Suppressor macrophage treated with lipopolysaccharide for 4 hours (primary cell): ENCODE measurements at regions not wholly inside any gene's neighbourhood (a gene's known extent, or its start where the extent isn't known, plus 50 kb on each side); places are given as distances from the start of the nearest gene placed in this dataset.

Source experiments
- DNase-seq: peaks from one replicate; pipeline ENCODE4 v3.0.0-alpha.2; 2020

- DNase-seq = no peak
Measured at GRCh38 chr4:95998311-95998710, 158.4 kb downstream of the PDHA2 start.

- no peak for DNase-seq
Measured at GRCh38 chr4:96003951-96004740, 164.3 kb downstream of the PDHA2 start.

GRCh38 chr4:96009427-96010119, 169.7 kb downstream of the PDHA2 start:
- no peak for DNase-seq

DNA sequence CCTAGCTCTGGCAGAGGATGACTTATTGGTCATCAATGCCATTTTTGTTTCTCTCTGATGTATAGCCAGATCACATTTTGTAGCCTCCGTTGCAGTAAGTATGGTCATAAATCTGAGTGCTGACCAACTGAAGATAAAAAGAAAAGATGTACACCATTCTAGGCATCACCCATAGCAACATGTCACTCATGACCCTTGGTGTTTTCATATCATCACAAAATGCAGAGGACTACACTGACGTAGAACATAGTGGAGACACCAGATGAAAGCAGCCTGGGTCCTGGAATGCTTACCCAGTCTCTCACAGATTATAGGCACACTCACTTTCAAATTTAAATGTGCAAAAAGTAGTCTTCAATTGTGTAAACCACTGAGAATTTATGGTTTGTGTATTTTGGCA, 172.8 kb downstream of the PDHA2 start:
- DNase-seq = no peak

- DNase-seq = no peak
Measured at GRCh38 chr4:96016634-96017299, 176.9 kb downstream of the PDHA2 start.

DNA sequence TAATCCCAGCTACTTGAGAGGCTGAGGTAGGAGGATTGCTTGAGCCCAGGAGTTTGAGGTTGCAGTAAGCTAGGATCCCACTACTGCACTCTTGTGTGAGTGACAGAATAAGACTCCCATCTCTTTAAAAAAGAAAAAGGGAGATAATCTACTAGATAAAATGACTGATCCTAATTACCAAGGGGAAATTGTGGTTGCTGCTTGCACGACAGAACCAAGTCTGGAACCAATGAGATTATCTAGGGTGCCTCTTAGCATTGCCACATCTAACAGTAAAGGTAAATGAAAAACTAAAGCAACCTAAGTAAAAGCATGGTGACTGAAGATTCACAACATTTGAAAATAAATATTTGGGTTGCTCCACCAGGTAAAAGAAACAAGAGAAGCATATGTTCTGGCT, 185.1 kb downstream of the PDHA2 start:
- DNase-seq = no peak

GRCh38 chr4:96035727-96036126, 195.8 kb downstream of the PDHA2 start:
- DNase-seq = peak; percentile 30

DNA sequence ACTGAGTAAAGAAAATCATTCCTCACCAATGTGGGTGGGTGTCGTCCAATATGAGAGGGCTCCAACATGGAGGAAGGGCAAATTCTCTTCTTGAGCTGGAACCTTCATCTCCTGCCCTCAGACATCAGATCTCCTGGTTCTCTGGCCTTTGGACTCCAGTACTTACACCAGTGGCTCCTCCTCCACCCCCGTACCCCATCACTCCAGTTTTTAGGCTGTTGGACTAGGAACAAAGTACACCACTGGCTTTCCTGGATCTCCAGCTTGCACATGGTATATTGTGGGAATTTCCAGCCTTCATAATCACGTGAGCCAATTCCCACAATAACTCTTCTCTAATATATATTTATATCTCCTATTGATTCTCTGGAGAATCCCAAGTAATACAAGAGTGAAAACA, 196.9 kb downstream of the PDHA2 start:
- DNase-seq = no peak

- DNase-seq = no peak
Measured at GRCh38 chr4:96037705-96038104, 197.8 kb downstream of the PDHA2 start.

GRCh38 chr4:96039217-96039616, 199.3 kb downstream of the PDHA2 start:
- no peak for DNase-seq

DNA sequence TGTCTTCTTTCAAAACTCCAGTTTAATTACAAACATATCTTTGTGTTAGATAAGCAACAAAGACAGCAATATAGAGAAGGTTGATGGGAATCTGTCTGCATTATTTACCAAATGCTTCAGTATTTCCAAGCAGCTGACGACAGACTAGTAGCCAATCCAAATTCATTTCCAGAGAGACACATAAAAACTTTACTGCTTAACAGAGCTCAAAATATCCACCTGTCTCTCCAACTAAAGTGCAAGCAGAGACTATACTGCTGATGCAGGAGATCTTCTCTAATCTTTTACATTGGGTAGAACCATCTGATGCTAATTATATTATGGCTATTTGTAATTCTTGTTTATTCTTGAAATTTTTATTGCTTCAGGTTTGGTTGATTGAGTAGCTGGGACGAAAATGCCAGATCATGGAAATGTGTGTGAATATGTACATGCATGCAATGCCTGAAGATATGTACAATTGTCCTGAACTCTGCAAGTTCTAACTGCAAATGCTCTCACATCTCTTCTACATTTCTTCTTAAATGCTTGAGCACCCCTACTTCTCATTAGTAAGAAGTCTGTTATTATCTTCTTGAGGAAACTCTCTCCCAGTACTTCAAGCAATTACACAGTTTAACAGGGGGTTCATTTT, 200.0 kb downstream of the PDHA2 start:
- no peak for DNase-seq

DNA sequence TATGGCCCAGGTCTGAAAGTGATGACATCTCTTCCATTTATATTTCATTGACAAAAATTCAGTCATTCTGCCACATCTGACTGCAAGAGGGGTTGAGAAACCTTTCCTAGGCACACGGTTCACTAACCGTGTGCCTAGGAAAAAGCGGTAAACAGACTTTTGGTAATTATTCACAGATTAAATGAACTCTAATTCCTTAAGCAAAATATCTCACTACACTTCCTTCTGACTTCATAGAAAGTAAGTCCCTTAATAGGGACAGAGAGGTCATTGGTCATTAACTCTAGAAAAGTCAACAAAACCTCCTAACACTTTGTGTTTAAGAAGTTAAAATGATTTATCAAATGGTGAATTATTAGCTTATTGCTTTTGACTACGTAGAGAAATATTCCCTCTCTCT, 205.1 kb downstream of the PDHA2 start:
- DNase-seq = no peak

GRCh38 chr4:96052827-96053226, 212.9 kb downstream of the PDHA2 start:
- DNase-seq = no peak

GRCh38 chr4:96056346-96056934, 216.5 kb downstream of the PDHA2 start:
- DNase-seq = no peak

GRCh38 chr4:96063639-96064038, 223.7 kb downstream of the PDHA2 start:
- no peak for DNase-seq

- no peak for DNase-seq
Measured at GRCh38 chr4:96073461-96073860, 233.6 kb downstream of the PDHA2 start.

DNA sequence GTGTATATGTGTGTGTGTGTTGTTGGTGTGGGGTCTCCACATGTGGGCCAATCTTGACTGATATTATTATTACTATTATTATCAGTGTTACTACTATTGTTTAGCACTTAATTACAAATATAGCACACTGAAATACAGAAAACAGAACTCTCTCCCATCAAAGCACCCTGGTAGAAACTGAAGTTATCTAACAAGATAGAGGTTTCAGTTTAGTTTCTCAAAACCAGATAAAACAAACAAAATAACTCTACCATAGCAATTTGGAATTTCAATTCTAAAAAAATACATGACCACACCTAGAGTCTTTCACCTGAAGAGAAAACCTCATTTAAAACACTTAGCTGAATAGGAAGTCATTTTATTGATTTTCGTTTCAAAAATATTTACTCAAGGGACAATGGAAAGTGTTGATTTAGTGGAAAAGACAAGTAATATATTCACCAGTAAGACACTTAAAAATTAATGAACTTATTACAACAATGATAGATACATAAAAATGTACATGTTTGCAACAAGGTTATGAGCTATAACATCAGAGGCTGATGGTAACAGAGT, 252.3 kb downstream of the PDHA2 start:
- DNase-seq = no peak

DNA sequence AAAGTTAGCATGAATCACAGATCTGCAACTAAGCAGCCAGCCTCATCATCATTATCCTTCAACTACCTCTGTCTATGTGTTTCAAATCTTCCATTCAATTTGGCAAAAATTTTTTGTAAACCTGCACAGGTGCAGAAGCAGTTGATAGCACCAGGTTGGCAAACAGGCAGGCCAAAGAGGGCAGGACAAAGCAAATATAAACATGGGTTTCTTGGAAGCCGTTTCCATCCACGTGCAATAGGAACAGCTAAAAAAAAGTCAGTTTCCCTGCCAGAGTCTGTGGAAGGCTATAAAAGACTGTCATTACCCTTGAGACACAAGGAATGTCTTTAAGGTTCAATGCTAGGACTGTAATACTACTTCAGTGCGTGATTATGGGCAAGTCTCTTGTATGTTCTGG, 253.2 kb downstream of the PDHA2 start:
- no peak for DNase-seq

DNA sequence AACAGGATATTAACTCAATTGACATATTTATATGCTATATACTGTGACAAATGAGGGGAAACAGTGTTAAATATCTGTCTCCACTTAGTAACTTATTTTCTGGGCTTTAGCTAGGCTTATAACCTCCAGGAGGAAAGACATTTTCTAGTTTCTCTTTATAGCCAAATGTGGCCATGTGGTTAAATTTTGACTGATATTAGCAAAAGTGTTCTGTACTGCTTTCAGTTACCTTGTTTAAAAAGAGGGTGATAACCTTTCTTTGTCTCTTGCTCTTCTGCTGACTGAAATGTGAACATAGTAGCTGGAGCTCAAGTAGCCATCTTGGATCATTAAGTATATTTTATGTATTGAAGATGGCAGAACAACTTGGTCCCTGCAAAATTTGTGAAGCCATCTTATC, 253.7 kb downstream of the PDHA2 start:
- DNase-seq = no peak

GRCh38 chr4:96094183-96094582, 254.3 kb downstream of the PDHA2 start:
- DNase-seq = no peak

DNA sequence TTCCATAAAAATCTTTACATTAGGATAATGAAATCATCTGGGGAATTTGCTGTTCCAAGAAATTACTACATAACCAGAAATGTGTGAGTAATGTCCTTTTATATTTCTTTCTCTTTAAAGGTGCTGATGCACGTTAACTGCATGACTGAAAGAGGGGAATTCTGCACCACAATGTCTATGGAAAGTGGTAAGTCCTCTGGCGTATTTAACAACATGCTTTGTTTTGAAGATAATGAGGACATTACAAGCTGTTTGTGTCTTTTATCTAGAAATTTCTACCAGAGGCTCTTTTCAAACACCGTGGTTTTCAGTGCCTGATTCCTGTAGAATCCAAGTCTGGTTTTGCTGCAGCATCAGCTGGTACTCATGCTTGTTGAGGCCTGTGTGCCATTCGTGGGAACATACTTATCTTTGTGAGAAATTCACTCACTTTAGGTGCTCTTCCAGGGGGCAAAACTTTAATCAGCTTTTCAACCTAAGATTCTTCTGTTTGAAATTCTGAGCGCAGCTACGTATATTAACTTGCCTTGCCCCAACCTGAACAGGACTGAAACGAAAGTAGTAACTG, 257.2 kb downstream of the PDHA2 start:
- no peak for DNase-seq

DNA sequence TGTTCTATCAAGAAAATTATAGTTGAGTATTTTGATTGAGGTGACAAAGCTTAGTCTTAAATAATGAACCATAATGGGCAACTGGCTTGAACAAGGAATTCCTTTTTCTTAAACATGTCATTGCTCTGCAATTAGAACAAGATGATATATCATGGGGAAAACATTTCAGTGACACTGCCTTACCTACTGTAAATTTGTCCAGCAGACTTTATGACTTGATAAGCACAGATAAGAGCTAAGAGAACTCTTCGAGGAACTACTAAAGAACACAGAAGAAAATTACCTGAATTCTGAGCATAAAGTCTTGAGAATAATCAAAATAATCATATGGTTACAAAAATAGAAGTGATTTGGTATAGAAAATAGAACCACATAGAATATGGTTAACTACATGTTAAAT, 257.8 kb downstream of the PDHA2 start:
- DNase-seq = no peak

DNA sequence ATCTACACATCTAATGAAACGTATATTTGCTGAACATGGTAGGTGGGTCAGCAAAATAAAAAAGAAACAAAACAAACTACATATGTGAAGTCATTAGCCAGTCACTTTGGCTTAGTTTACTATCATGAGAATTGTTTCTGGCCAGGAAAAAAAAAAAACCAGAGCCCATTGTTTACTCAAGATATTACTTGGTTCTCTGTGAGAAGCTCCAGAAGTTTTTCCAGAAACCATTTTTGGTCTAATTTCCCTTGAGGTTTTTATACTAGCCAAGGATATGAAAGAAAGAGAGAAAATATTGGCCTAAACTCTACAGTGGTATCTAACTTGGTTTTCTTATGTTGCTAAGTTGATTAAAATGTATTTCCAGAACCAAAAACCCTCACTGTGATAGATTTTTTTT, 259.1 kb downstream of the PDHA2 start:
- DNase-seq = no peak
